NCI-H146 treated with DMSO at 0.1 percent for 48 hours (cell line): ENCODE measurements at regions not wholly inside any gene's neighbourhood (a gene's known extent, or its start where the extent isn't known, plus 50 kb on each side); places are given as distances from the start of the nearest gene placed in this dataset.

Source experiments
- DNase-seq: peaks from one replicate; lab custom pipeline; 2025; ENCODE audit not compliant: unreplicated experiment; lab: John Stamatoyannopoulos, UW

- DNase-seq, result no peak
These were observed 509.5 kb upstream of the PAPPA start for GRCh38 chr9:115643948-115644727.

GRCh38 chr9:115649991-115650472 is 503.6 kb upstream of the PAPPA start:
- DNase-seq, result no peak

- DNase-seq, result no peak
These were observed 502.8 kb upstream of the PAPPA start for GRCh38 chr9:115650768-115651167.

GRCh38 chr9:115651461-115651860 is 502.1 kb upstream of the PAPPA start:
- no peak for DNase-seq

GRCh38 chr9:115653171-115653606 is 500.4 kb upstream of the PAPPA start:
- no peak for DNase-seq

- no peak for DNase-seq
These were observed 495.9 kb upstream of the PAPPA start for GRCh38 chr9:115657695-115658094.

- no peak for DNase-seq
These were observed 488.1 kb upstream of the PAPPA start for GRCh38 chr9:115665519-115665918.

- DNase-seq, result no peak
These were observed 485.1 kb upstream of the PAPPA start for GRCh38 chr9:115668521-115668920.

GRCh38 chr9:115671236-115671962 is 482.2 kb upstream of the PAPPA start:
- DNase-seq, result no peak

- no peak for DNase-seq
These were observed 481.7 kb upstream of the PAPPA start for GRCh38 chr9:115671963-115672305.

GRCh38 chr9:115672477-115673316 is 480.9 kb upstream of the PAPPA start:
- DNase-seq, result no peak

GRCh38 chr9:115673599-115673998 is 480.0 kb upstream of the PAPPA start:
- no peak for DNase-seq

GRCh38 chr9:115674091-115674490 is 479.5 kb upstream of the PAPPA start:
- no peak for DNase-seq

- no peak for DNase-seq
These were observed 477.8 kb upstream of the PAPPA start for GRCh38 chr9:115675834-115676233.

GRCh38 chr9:115680231-115680630 is 473.4 kb upstream of the PAPPA start:
- no peak for DNase-seq

GRCh38 chr9:115681585-115681984 is 472.0 kb upstream of the PAPPA start:
- no peak for DNase-seq

- no peak for DNase-seq
These were observed 467.5 kb upstream of the PAPPA start for GRCh38 chr9:115686069-115686468.

- DNase-seq, result no peak
These were observed 466.2 kb upstream of the PAPPA start for GRCh38 chr9:115687356-115687755.

- no peak for DNase-seq
These were observed 464.3 kb upstream of the PAPPA start for GRCh38 chr9:115689331-115689730.

GRCh38 chr9:115690786-115691496 is 462.6 kb upstream of the PAPPA start:
- no peak for DNase-seq

- DNase-seq, result no peak
These were observed 461.9 kb upstream of the PAPPA start for GRCh38 chr9:115691693-115692092.
